SK-N-SH treated with all-trans-retinoic acid at 6 μM for 48 hours (cell line): ENCODE measurements at regions not wholly inside any gene's neighbourhood (a gene's known extent, or its start where the extent isn't known, plus 50 kb on each side); places are given as distances from the start of the nearest gene placed in this dataset.
"Not testable (repeated sequence)": the region's sequence is repeated elsewhere in the genome, so short reads cannot be mapped to it uniquely, and the experiment has no call there.

Source experiments
- CREB5 ChIP-seq: fragments of 250-450 bp; sonication (Bioruptor Pico); IDR thresholded peaks from 2 replicates; pipeline ENCODE4 v1.5.1; 2020; ENCODE audit warnings: low read depth, mild to moderate bottlenecking, moderate library complexity
- ESRRG ChIP-seq: fragments of 250-450 bp; sonication (Bioruptor Pico); IDR thresholded peaks from 2 replicates; pipeline ENCODE4 v1.6.1; 2021; ENCODE audit warnings: mild to moderate bottlenecking
- ZFP3 ChIP-seq: fragments of 250-450 bp; sonication (Bioruptor Pico); IDR thresholded peaks from 2 replicates; pipeline ENCODE4 v1.5.0; 2020; ENCODE audit warnings: mild to moderate bottlenecking, moderate library complexity
- ZFP30 ChIP-seq: fragments of 450-650 bp; formaldehyde crosslinking; IDR thresholded peaks from 2 replicates; pipeline ENCODE4 v1.5.0; 2022; ENCODE audit warnings: mild to moderate bottlenecking, moderate library complexity

DNA sequence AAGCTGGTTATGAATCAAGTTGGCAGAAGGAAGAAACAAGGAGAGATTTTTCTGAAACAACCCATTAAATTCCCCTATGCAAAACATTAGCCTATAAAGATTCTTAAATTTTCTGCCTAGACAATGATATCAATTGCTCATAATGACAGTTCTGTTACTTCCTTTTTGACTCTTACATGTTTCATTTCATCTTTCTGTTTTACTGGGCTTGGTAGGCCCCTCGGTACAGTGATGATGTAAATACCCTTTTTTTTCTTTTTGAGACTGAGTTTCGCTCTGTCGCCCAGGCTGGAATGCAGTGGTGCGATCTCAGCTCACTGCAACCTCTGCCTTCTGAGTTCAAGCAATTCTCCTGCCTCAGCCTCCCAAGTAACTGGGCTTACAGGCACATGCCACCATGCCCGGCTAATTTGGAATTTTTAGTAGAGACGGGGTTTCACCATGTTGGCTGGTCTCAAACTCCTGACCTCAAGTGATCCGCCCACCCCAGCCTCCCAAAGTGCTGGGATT, 83.4 kb upstream of the C7orf33 start:
- TF ChIP-seq ESRRG (CRISPR knock-in tag); ZFP3 (CRISPR knock-in tag); ZFP30 (CRISPR knock-in tag); CREB5: not testable (repeated sequence)
